SK-MEL-5 (cell line): ENCODE measurements at regions not wholly inside any gene's neighbourhood (a gene's known extent, or its start where the extent isn't known, plus 50 kb on each side); places are given as distances from the start of the nearest gene placed in this dataset.

Source experiments
- DNase-seq: peaks from one replicate; pipeline ENCODE4 v3.0.0-alpha.2; 2016; ENCODE audit warnings: low read depth, low spot score
- in situ Hi-C: cut with HindIII; loops from 2 replicates; pipeline ENCODE4 v1.10.0; 2016; ENCODE audit warnings: low sequenced_read_pairs, high pct_unique_total_duplicates, low pct_unique_long_range_greater_than_20kb

DNA sequence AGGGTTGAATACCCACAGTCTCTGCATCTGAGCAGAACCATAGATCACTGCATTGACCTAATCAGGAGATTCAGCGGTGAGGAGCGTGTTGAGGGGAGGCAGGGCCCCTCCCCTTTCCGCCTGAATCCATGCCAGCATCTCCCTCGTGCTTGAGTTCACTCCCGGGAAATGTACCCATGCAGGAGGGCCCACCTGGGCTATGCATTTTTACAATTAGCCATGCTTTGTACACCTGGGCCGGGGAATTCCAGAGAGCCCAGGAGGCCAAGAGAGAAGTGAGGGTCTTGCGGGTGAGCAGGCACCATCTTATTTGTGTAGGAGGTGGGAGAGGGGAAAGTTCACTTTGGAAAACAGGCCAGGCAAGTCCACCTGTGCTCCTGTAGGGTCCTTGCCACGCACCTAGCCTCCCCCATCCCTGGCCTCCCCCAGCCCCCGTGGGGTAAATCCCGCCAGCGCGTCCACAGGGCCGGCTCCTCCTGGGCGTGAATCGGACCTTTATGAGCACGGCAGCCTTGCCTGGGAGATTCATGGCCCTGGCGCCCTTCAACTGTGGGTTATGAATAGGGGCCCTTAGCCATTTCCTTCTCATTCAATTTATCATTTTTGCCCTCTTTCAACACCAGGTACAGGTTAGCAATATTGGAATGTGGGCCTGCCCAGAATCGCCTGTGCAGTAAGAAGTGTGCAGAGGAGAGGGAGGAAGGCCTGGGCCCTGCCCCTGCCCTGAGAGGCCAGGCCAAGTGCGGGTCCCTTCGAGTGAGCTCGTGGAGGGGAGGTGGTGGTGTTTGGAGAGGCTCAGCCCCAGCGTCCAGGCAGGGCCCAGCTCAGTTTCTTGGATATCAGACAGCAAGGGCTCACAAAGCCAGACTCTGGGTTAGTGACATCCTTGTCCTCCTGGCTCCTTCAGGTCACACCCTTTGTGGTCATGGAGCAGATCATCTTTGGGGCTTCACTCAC, 84.4 kb upstream of the ACTRT2 start:
- DNase-seq: no peak
- in situ Hi-C loops: no loop called here

DNA sequence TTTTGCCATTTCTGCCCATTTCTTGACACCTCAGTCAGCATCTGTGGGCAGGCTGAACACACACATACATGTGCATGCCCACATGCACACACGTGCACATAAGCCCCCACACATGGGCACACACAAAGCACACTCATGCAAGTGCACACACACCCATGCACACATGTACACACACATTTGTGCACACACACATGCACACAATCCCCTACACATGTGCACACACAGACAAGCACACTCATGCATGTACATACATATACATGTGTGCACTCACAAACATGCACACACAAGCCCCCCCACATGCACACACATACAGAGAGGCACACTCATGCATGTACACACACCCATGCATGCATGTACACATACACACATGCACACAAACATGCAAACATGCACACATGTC, 83.5 kb upstream of the ACTRT2 start:
- in situ Hi-C loops: no loop called here
- DNase-seq: no peak

GRCh38 chr1:2939041-2939552, 82.2 kb upstream of the ACTRT2 start:
- no peak for DNase-seq
- in situ Hi-C loops: no loop called here

DNA sequence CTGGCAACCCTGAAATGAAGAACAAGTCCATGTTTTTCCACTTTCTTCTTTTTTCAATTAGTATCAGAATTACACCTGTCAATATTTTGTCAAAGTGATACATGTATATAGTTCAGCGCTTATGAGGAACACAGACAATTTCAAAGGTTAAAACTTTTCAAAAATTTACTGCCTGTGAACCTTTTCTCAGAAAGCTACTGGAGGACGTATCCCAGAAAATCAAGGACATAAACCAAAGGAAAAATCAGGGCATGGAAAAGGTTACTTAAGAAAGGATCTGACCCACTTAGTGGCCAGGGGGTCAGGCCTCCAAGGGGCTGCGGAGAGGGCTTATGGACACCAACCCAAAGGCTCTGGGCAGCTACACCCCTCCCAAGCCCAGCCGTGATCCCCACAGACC, 81.1 kb upstream of the ACTRT2 start:
- no peak for DNase-seq
- in situ Hi-C loops: no loop called here

DNA sequence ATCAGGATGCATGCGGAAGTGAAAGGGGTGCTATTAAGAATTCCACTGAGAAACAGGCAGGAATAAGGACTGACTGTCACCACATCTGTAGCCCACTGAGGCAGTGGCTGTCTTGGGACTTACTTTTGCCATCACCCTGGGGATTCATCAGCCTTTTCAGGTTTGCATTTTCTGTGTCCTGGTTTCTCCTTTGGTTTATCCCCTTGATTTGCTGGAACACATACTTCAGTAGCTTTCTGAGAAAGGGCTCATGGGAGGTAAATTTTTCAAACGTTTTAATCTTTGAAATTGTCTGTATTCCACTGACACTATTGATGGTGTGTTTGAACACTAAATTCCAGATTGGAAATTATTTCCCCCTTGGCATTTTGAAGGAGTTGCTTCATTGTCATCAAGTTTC, 80.2 kb upstream of the ACTRT2 start:
- no peak for DNase-seq
- in situ Hi-C loops: no loop called here

- no peak for DNase-seq
- in situ Hi-C loops: no loop called here
These were observed 79.4 kb upstream of the ACTRT2 start for GRCh38 chr1:2941907-2942306.

DNA sequence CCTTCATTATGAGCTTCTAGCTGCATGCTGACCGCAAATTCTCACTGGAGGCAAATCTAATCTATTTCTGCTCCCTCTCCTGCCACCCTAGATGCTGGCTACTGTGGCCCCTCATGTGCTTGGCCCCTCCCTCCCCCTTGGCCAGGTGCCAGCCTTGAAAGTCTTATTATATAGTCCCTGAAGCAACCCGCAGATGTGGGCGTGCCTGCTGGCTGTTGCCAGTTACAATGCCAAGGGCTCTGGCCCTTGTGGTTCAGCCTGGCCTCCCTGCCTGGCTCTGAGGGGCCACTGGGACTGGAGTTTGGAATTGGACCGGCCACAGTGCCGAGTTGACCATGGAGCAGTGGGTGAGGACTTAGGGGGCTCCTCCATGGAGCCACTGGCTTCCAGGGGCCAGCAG, 78.9 kb upstream of the ACTRT2 start:
- in situ Hi-C loops: no loop called here
- DNase-seq: no peak

DNA sequence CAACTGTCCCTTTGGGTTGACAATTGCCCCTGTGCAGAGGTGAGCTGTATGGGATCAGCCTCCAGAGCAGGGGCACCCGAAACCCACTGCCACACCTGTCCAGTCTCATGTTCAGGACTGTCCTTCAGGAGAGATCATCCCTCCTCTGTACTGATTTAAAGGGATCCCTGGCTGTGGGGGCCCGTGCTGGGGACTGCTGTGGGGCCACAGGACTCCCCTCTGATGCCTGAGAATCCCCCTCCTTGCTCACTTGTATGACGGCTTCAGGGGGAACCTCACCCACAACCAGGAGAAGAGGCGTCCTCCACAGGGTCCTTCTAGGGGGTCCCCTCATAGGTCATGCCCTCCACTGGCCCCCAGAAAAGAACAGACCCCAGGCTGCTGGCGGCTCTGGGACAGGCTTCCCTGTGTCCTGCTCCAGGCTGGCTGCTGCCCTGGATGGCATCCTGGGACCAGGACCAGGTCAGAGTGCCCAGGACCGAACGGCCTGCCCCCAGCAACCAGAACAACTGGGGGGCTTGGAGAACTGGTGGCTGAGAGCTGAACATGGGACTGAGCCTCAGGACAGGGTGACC, 77.5 kb upstream of the ACTRT2 start:
- DNase-seq: no peak
- in situ Hi-C loops: no loop called here

DNA sequence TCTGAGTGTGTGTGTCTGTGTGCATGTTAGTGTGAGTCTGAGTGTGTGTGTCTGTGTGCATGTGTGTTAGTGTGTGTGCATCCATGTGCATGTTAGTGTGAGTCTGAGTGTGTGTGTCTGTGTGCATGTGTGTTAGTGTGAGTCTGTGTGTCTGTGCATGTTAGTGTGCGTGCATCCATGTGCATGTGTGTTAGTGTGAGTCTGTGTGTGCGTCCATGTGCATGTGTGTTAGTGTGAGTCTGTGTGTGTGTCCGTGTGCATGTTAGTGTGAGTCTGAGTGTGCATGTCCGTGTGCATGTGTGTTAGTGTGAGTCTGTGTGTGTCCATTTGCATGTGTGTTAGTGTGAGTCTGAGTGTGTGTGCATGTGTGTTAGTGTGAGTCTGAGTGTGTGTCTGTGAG, 76.6 kb upstream of the ACTRT2 start:
- in situ Hi-C loops: no loop called here
- no peak for DNase-seq

DNA sequence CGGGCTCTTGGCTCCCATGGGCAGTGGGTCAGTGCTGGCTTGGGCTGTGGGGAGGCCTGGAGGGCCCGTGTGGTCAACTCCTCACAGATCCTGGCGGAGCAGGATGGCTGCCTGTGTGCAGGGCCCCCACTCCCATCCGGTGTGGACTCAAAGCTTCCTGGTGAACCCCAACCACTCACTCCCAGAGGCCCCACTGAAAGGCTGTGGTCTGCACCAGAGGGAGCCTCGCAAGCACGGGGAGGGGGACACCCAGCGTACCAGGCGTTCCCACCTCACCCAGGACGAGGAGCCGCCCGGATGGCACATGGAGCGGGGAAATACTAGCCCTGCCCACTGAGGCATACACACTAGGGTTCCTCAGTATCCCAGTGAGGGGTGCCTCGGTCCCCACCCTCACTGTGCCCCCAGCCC, 75.4 kb upstream of the ACTRT2 start:
- DNase-seq: no peak
- in situ Hi-C loops: no loop called here

DNA sequence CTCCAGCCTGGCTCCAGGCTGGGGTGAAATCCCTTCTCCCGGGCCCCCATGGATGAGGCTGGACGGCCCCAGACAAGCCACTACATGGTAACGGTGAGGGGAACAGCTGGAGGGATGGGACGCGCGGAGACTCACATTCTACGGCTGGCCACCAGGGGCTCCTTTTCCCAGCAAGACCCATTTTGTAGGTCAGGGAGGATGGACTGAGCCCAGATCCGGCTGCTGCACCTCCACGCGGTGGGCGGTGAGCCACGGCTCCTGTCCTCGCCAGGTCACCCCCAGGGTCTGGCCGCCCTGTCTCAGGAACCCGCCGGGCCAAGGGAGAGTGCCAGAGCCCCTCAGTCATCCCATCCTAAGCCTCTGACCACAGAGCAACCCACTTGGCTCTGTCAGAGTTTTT, 75.0 kb upstream of the ACTRT2 start:
- peak; percentile 7 for DNase-seq
- in situ Hi-C loops: no loop called here

DNA sequence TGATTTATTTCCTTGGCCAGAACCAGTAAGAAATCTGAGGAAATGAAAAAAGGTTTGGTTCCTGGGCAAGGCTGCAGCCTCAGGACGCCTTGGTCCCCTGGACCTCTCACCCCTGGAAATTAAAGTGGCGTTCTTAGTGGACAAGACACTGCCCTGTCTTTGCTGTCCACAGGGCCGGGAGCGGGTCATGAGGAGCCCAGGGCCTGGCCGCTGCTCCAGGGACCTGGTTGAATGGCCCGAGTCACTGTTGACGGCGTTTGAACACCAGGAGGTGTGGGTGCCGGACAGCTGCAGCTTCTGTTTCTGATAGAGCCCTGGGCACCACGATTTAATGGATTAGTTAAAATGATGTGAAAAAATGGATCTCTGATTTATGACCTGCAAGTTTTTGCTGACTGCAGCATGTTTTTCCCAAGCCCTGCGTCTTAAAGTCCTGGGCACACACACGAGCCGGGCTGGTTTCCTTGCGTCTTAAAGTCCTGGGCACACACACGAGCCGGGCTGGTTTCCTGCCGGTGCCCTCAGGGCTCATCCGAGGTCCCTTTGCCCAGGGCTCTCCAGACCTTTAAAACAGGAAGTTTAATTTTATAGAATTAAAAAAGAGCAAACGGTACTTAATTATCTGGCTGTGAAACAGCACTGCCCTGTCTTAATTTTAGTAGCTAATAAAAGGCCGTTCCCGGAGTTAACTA, 74.1 kb upstream of the ACTRT2 start:
- in situ Hi-C loops: no loop called here
- DNase-seq: no peak

- no peak for DNase-seq
- in situ Hi-C loops: no loop called here
These were observed 73.1 kb upstream of the ACTRT2 start for GRCh38 chr1:2948001-2948750.

DNA sequence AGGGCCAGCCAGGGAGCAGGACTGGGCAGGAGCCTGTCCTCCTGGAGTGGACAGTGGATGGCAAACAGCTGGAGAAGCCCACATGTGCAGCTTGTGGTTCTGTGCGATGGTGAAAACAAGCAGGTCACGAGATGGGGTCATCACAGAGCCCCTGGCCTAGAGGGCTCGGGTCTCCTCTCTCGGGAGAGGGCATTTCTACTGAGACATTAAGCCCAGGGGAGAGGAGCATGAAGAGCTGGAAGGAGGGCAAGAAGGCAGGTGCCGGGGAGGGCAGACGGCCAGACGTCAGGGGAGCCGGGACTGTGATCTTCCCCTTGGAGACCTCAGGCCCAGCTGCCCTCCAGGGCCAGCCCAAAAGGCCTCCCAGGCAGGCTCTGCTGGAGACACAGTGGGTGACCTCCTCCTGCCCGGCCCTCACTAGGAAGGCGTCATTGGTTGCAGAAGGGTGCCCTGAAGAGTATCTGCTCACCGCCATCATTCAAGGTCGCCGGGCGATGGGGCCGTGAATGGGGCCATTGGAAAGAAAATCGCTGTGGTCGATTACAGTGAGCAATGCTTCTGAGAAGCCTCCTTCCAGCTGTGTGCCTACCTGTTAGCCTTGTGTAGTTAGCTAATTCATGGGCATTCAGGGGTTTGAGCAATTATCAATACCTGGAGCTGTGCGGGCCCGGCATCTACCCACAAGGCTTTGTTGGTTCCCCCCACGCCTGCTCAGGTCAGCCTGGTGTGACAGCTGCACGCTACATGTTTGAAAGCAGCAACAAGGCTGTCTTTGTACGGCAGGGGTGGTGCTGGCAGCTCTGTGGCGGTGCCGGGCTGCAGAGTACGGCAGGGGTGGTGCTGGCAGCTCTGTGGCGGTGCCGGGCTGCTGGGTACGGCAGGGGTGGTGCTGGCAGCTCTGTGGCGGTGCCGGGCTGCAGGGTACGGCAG, 72.3 kb upstream of the ACTRT2 start:
- no peak for DNase-seq
- in situ Hi-C loops: no loop called here

- no peak for DNase-seq
- in situ Hi-C loops: no loop called here
These were observed 71.0 kb upstream of the ACTRT2 start for GRCh38 chr1:2949966-2950925.

GRCh38 chr1:2950926-2951305, 70.4 kb upstream of the ACTRT2 start:
- in situ Hi-C loops: no loop called here
- no peak for DNase-seq
